ENCODE measurements at regions not wholly inside any gene's neighbourhood (a gene's known extent, or its start where the extent isn't known, plus 50 kb on each side); places are given as distances from the start of the nearest gene placed in this dataset.

GRCh38 chr21:21682172-21682571 lies 684.0 kb downstream of the NCAM2 start:
- TF ChIP-seq POLR2A (IDR thresholded peaks at IDR 0.05; ENCODE audit: low read length) (no peak), SMC3 (IDR thresholded peaks at IDR 0.05) (no peak), CTCF (IDR thresholded peaks at IDR 0.05) (no peak), EP300 (IDR thresholded peaks at IDR 0.05) (no peak), HOXB5 (CRISPR knock-in tag; IDR thresholded peaks at IDR 0.05) (no peak), CHD2 (IDR thresholded peaks at IDR 0.05; ENCODE audit: low read length, partially characterized antibody) (no peak), CEBPB (IDR thresholded peaks at IDR 0.05) (no peak), FOXS1 (CRISPR knock-in tag; IDR thresholded peaks at IDR 0.05) (no peak), BHLHE40 (IDR thresholded peaks at IDR 0.05; ENCODE audit: low read depth, low read length) (no peak), RNF2 (IDR thresholded peaks at IDR 0.05; ENCODE audit: borderline replicate concordance, low read depth) (no peak), RCOR1 (IDR thresholded peaks at IDR 0.05; ENCODE audit: low read depth, low read length) (no peak), MAX (IDR thresholded peaks at IDR 0.05) (no peak)
